CD4-positive, alpha-beta T cell treated with Interleukin-4 for 4 hours (primary cell): ENCODE measurements at regions not wholly inside any gene's neighbourhood (a gene's known extent, or its start where the extent isn't known, plus 50 kb on each side); places are given as distances from the start of the nearest gene placed in this dataset.
A peak's percentile ranks its signal among the peaks of the same experiment; 100 is the strongest.

Experiments
- DNase-seq: peaks from one replicate; pipeline ENCODE4 v3.0.0-alpha.2; 2020

- no peak for DNase-seq
Observed at GRCh38 chr2:204249437-204249836, 295.8 kb upstream of the PARD3B start.

GRCh38 chr2:204250692-204251091 lies 294.6 kb upstream of the PARD3B start:
- no peak for DNase-seq

- DNase-seq = no peak
Observed at GRCh38 chr2:204251158-204251997, 293.9 kb upstream of the PARD3B start.

- no peak for DNase-seq
Observed at GRCh38 chr2:204251998-204252376, 293.3 kb upstream of the PARD3B start.

- DNase-seq = no peak
Observed at GRCh38 chr2:204255071-204255470, 290.2 kb upstream of the PARD3B start.

GRCh38 chr2:204255526-204255925 lies 289.7 kb upstream of the PARD3B start:
- DNase-seq = no peak

- DNase-seq = no peak
Observed at GRCh38 chr2:204257781-204258180, 287.5 kb upstream of the PARD3B start.

- no peak for DNase-seq
Observed at GRCh38 chr2:204258890-204259289, 286.4 kb upstream of the PARD3B start.

- peak; percentile 16 for DNase-seq
Observed at GRCh38 chr2:204260162-204260877, 285.0 kb upstream of the PARD3B start.

GRCh38 chr2:204260901-204261300 lies 284.4 kb upstream of the PARD3B start:
- no peak for DNase-seq

- no peak for DNase-seq
Observed at GRCh38 chr2:204261846-204262245, 283.4 kb upstream of the PARD3B start.

GRCh38 chr2:204264085-204264553 lies 281.2 kb upstream of the PARD3B start:
- DNase-seq = no peak

GRCh38 chr2:204264621-204265140 lies 280.6 kb upstream of the PARD3B start:
- no peak for DNase-seq

- no peak for DNase-seq
Observed at GRCh38 chr2:204265681-204266181, 279.5 kb upstream of the PARD3B start.

GRCh38 chr2:204268458-204268857 lies 276.8 kb upstream of the PARD3B start:
- no peak for DNase-seq

GRCh38 chr2:204268971-204269370 lies 276.3 kb upstream of the PARD3B start:
- DNase-seq = no peak

- no peak for DNase-seq
Observed at GRCh38 chr2:204272089-204272488, 273.2 kb upstream of the PARD3B start.

GRCh38 chr2:204272610-204273287 lies 272.5 kb upstream of the PARD3B start:
- DNase-seq = no peak

GRCh38 chr2:204274429-204274828 lies 270.8 kb upstream of the PARD3B start:
- DNase-seq = no peak

GRCh38 chr2:204274991-204275390 lies 270.3 kb upstream of the PARD3B start:
- DNase-seq = no peak

GRCh38 chr2:204277226-204277625 lies 268.0 kb upstream of the PARD3B start:
- no peak for DNase-seq

GRCh38 chr2:204278454-204278853 lies 266.8 kb upstream of the PARD3B start:
- no peak for DNase-seq

- DNase-seq = no peak
Observed at GRCh38 chr2:204279819-204280218, 265.5 kb upstream of the PARD3B start.
